A673 (cell line): ENCODE measurements at regions not wholly inside any gene's neighbourhood (a gene's known extent, or its start where the extent isn't known, plus 50 kb on each side); places are given as distances from the start of the nearest gene placed in this dataset.

ENCODE experiments used
- CTCF ChIP-seq: fragments of 300-800, 200-600 bp; sonication (generic); conservative IDR thresholded peaks from 2 replicates; pipeline ENCODE4 v1.5.1; 2017; ENCODE audit warnings: low read depth, mild to moderate bottlenecking, antibody characterized with exemption, low read length, moderate library complexity, mixed read lengths
- EZH2 ChIP-seq: fragments of 200-600 bp; sonication (generic); IDR thresholded peaks from 2 replicates; pipeline ENCODE4 v1.6.1; 2017; ENCODE audit warnings: borderline replicate concordance, low read depth, mild to moderate bottlenecking, mixed read lengths, antibody characterized with exemption, low read length; ENCODE audit not compliant: poor library complexity, severe bottlenecking

GRCh38 chr5:164518741-164519080, 1013.3 kb downstream of the MAT2B start:
- TF ChIP-seq CTCF (no peak), EZH2 (no peak)
